ENCODE measurements at regions not wholly inside any gene's neighbourhood (a gene's known extent, or its start where the extent isn't known, plus 50 kb on each side); places are given as distances from the start of the nearest gene placed in this dataset.
"Not testable (repeated sequence)": the region's sequence is repeated elsewhere in the genome, so short reads cannot be mapped to it uniquely, and the experiment has no call there.

- not testable (repeated sequence) for TF ChIP-seq CTCF, POLR2A (IDR thresholded peaks at IDR 0.05)
Measured at GRCh38 chr1:146479188-146479587, 250.4 kb upstream of the NOTCH2NLA start.
